HG03439 (cell line): ENCODE measurements at regions not wholly inside any gene's neighbourhood (a gene's known extent, or its start where the extent isn't known, plus 50 kb on each side); places are given as distances from the start of the nearest gene placed in this dataset.
"Not testable (repeated sequence)": the region's sequence is repeated elsewhere in the genome, so short reads cannot be mapped to it uniquely, and the experiment has no call there.

Experiments used
- ATAC-seq: cut with Tn5 transposase; IDR thresholded peaks from one replicate; pipeline ENCODE4 v1.9.1; 2021; ENCODE audit warnings: mild to moderate bottlenecking, moderate library complexity; ENCODE audit not compliant: unreplicated experiment

DNA sequence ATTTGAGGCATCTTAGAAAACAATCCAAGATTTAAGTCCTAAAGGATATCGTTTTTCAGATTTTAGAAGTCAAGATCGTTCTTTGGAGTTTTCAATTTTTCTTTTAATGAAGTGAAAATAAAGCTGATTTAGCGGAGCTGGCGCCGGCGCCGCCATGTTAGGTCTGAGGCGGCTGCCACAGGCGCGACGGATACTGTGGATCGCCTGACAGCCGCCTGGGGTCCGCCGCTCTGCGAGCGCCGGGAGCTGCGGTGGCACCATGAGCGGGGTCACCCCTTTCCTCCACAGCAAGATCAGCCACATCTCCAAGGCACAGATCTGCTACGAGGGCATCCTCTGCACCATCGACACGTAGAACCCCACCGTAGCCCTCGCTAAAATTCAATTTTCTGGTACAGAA lies 247.2 kb downstream of the GJA1 start:
- no peak for ATAC-seq

DNA sequence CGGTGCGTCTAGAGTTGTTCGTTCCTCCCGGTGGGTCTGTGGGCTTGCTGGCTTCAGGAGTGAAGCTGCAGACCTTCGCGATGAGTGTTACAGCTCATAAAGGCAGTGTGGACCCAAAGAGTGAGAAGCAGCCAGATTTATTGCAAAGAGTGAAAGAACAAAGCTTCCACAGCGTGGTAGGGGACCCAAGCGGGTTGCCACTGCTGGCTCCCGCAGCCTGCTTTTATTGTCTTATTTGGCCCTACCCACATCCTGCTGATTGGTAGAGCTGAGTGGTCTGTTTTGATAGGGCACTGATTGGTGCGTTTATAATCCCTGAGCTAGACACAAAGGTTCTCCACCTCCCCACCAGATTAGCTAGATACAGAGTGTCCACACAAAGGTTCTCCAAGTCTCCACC lies 250.4 kb downstream of the GJA1 start:
- not testable (repeated sequence) for ATAC-seq

DNA sequence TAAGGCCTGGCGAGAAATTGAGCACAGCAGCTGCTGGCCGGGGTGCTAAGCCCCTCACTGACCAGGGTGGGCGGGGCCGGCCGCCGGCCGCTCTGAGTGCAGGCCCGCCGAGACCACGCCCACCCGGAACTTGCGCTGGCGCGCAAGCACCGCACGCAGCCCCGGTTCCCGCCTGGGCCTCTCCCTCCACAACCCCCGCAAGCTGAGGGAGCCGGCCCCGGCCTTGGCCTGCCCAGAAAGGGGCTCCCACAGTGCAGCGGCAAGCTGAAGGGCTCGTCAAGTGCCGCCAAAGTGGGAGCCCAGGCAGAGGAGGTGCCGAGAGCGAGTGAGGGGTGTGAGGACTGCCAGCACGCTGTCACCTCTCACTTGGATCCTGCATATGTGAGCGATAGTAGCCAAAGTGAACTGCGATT lies 251.2 kb downstream of the GJA1 start:
- ATAC-seq: no peak

DNA sequence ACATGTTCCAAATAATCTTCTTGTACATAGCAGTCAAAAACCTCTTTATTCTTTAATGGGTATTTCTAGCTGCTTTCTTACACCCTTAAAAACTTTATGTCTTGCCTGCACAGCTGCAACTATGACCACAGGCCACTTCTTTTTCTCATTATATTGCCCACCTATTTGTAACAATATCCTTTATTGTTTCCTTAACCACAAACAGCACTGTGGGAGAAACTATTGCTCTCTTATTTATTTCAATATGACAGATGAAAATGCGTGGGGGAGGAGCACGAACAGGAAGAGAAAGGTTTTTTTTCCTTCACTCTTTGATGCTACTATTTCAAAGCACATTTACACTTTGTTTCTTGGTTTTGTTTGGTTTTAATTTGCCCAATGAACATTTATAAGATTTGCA lies 253.5 kb downstream of the GJA1 start:
- ATAC-seq: no peak

DNA sequence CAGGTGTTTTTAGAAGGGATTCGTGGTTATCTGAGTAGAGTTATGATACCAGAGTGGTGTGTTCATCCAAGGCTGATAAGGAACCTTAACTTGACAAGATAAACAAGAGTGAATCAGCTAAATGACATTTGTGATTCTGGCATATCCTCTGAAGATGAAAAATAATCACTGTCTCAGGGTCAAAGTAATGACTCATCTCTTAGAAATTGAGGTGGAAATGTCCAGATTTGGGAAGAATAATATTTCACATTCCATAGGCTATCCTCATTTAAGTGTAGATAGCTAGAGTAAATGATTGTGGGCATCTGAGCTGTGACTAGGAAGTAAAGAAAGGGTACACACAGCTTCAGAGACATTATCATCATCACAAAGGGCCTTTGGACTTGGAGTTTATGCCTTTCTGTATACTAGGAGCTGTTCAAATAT lies 255.7 kb downstream of the GJA1 start:
- no peak for ATAC-seq

DNA sequence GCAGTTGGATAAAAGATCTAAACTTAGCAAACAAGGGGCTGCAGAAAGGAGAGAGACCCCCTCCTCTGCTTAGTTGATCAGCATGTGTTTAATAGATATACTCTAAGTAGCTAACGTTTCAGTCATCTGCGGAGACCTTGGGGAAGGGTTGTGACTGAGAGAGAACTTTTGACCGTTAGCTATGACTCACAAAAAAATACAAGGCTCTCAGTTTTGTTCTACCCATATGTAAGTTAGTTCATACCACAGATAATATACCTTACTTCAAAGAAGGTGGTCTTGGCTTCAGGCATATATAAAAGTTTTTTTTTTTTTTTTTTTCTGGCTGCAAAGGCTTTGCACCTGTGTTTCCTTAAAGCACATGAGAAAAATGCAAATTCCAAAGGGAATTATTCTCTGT lies 258.9 kb downstream of the GJA1 start:
- no peak for ATAC-seq

DNA sequence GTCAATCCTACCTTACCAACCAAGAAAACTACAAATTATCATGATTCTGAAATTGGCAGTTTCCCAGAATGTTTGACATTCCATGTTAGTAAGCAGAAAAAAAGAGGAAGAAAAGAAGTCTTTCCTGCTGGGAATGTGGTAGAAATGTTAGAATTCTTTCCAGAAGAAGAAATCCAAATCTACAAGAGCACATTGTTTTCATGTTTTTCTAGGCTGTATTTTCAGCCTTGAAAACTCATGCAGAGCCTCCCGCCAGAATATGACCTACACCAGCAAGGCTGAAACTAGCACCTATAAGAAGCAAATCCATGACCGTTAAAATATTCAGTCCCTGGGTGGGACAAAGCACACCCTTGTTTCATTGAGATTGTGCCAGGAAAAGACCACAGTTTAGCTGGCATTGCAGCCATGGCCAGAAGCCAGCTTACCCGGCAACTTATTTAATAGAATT lies 259.4 kb downstream of the GJA1 start:
- ATAC-seq: no peak

DNA sequence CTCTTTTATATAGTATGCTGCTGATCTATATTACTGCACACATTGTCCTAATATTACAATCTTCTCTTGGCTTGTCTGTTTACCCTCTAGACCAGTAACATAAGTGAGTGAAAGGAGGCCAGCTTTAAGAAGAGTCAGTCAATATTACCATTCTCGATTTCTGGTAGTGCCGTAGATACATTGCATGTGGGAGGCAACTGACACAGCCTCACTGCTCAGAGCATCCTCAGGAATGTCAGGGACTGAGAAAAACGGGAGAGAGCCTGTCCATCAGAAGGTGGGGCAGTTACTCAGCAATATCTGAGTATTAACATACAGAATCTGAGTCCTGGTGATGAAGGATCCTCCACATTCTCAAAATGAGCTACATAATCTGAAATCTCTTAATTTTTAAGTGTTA lies 259.9 kb downstream of the GJA1 start:
- ATAC-seq: no peak

DNA sequence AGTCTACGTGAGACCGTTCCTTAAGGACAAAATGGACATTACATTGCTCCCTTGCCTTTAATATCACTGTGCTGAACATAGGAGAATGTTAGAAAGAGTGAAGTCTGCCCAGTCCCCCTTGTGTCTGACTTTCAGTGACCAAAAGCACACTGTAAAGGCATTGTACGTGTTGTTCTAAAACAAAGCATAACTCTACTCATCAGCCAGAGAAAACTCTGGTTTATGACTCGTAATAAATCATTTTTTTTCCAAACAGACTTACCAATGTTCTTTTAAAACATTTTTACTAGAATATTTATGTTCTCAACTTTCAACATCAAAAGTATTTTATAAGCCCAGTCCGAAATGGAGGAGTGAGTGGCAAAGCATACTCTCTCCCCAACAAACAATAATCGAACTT lies 262.5 kb downstream of the GJA1 start:
- no peak for ATAC-seq

DNA sequence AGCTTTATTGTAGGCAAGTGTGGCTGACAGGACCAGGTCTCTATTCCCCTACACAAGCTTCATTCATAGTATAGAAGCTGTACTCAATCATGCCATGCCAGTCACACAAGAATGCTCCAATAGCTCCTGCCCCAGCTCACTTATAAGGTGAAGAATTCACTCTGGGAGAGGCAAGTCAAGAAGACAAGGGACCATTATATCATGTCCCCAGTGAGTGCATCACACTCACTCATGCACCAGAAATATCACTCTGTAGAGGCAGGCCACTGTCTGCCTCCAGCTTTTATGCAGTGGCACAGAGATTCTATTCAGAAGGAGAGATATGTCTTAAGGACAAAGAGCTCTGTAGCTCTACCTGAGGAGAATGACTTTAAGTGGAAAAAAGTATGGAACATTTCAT lies 263.2 kb downstream of the GJA1 start:
- ATAC-seq: no peak

DNA sequence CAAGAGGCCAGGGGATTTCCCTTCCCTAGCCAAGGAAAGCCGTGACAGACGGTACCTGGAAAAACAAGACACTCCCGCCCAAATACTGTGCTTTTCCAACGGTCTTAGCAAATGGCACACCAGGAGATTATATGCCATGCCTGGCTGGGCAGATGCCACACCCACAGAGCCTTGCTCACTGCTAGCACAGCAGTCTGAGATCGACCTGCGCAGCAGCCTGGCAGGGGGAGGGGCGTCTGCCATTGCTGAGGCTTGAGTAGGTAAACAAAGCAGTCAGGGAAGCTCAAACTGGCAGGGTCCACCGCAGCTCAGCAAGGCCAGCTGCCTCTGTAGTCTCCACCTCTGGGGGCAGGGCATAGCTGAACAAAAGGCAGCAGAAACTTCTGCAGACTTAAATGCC lies 267.7 kb downstream of the GJA1 start:
- ATAC-seq: not testable (repeated sequence)

DNA sequence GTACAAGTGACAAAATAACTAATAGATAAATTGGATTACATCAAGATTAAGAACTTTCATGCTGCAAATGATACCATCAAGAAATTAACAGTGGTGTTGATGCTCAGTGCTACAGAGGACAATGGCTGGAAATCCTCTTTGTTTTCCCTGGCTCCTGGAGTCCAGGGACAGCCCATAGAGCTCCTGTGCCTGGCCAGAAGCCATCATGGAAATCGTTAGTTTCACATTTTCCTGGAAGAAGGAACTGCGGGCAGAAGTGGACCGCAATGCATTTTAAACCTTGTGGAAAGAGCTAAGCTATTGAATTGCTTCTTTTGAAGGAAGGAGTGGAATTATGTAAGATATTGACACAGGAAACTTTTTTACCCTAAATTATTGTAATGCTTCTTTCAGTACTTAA lies 276.0 kb downstream of the GJA1 start:
- no peak for ATAC-seq

DNA sequence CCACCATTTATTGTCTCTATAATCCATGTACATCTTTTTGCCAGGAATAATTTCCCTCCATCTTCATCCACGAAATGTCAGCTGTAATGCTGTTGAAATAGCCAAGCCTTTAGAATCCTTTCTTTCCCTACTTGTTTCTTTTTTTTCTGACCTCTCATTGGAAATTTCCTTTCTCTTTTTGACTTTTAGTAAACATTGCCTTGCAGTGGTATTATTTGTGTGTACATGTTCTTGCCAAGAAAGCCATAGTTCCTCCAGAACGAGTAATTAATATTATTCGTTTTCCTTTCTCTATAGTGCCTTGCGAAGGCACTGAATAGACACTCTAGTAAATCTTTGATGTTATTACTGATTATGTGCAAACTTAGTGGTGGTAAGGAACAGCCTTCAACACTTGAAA lies 282.2 kb downstream of the GJA1 start:
- no peak for ATAC-seq

DNA sequence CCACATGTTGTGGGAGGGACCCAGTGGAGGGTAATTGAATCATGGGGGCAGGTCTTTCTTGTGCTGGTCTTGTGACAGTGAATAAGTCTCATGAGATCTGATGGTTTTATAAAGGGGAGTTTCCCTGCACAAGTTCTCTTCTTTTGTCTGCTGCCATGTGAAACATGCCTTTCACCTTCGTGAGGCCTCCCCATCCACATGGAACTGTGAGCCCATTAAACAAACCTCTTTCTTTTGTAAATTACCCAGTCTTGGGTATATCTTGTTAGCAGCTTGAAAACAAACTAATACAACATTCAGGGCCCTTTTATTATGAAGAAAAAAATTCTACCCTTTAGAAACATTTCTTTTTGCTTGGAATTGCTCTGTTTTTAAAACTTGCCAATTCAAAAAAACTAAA lies 285.4 kb downstream of the GJA1 start:
- not testable (repeated sequence) for ATAC-seq

DNA sequence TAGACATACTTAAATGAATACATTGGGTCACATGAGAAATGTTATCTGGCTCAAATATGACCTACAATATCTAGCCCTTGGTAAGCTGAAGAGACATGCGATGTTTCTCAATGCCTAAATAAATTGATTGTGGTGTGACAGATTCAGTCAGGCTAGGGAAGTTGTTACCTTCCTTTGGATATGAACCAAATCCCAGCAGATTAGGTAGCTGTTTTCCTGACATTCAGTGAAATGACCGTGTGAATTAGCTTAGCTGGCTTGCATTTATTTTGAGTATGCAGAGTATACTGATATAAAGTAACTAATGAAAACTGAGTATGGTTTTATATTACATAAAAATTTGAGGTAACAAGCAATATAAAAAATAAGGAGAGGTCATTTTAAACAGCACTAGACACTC lies 288.2 kb downstream of the GJA1 start:
- ATAC-seq: no peak

DNA sequence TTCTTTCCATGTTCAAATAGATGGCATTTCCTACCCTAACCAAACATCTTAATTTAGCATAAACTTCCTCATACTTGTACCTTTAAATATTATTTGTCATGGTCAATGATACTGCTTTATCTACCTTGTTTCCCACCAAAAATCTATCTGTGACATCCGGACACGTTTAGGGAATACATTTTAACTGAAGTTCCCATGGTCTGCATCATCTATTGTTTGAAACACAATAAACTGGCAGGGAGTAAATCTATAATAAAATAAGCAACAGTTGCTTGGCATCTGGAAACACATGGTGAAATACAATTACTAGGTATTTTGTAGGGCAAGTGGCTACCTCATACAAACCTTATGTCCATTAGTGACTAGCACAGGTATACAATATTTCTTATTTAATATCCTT lies 289.1 kb downstream of the GJA1 start:
- no peak for ATAC-seq

DNA sequence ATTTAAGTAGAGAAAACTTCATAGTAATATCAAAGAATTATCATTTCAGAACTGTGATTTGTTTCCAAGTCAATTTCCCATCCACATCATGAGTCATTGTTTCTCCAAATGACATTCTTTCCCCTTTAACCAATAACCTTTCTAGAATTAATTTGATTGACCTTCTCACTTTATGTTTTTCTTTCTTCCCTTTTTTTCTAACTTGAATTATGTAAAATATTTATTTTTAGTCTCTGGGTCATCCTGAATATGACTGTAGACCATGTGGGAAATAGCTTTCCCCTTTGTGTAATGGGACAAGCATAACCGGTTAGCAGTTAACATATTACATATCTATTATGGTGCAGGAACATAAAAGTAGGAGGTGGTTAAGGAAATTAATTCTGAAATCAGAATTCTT lies 291.1 kb downstream of the GJA1 start:
- no peak for ATAC-seq

DNA sequence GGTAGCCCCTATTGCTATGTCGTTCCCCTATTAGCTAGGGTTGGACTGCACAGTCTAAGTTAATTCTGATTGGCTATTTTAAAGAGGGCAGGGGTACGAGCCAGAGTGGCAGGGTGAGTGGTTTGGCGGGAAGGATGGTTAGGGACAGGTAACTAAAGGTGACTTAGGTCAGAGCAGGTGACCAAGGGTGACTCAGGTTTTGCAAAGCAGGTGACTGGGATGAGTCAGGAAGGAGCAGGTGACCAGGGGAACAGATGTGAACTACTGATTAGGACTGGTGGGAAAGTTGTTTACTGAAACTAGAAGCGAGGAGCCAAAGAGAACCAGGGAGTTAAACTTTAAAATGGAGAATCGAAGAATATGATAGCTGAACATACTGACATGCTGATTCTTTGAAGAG lies 295.2 kb downstream of the GJA1 start:
- ATAC-seq: no peak

DNA sequence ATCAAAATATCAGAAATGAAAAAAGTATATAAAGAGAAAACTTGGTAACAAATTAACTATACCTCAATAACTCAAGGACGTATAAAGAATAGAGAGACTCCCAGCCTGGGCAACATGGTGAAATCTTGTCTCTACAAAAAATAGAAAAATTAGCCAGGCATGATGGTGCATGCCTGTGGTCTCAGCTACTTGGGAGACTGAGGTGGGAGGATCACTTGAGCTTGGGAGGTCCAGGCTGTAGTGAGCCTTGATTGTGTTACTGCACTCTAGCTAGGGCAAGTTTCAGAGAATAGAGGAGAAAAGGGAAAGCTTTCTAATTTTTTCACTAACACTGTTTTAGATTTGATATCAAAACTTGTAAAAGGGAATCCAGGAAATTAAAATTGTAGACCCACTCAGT lies 295.9 kb downstream of the GJA1 start:
- no peak for ATAC-seq

DNA sequence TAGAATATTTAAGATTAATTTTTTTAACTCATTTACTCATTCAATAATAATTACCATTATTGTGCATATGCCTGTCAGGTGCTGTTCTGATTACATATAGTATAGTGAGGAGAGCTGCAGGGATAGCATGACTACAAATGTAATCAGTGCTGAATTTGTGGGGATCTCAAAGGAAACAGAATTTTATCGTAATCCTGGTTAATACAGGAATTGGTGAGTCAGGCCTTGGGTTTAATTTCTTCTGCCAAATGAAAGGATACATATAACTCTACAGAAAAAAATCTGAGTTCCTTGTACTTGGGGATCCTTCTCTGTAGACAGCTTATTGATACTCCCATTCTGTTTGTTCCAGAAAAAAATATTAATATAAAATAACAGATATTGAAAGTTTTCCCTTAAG lies 297.2 kb downstream of the GJA1 start:
- ATAC-seq: no peak

DNA sequence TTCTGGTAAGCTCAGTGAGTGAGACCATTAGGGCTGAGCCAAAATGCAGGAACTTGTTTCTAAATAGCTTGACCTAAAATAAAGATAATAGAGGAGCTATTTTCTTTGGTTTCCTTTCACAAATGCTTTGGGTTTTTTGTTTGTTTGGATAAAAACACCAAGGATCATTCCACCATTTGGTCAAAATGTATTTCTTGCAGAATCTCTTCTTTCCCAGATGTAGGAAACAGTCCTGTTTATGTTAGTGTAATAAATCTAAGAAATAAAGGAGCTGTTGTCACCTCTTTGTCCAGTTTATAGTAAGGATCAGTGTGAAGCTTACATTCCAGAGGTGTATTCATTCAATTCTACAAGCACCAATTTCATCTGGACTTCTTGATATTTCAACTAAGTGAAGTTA lies 297.8 kb downstream of the GJA1 start:
- no peak for ATAC-seq

DNA sequence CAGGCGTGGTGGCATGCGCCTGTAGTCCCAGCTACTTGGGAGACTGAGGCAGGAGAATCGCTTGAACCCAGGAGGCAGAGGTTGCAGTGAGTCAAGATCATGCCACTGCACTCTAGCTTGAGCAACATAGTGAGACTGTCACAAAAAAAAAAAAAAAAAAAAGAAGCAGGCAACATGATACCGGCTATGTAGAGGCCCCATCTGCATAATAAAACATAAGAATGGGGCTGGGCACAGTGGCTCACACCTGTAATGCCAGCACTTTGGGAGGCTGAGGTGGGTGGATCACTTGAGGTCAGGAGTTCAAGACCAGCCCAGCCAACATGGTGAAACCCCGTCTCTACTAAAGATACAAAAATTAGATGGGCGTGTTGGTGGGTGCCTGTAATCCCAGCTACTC lies 304.7 kb downstream of the GJA1 start:
- ATAC-seq: not testable (repeated sequence)

DNA sequence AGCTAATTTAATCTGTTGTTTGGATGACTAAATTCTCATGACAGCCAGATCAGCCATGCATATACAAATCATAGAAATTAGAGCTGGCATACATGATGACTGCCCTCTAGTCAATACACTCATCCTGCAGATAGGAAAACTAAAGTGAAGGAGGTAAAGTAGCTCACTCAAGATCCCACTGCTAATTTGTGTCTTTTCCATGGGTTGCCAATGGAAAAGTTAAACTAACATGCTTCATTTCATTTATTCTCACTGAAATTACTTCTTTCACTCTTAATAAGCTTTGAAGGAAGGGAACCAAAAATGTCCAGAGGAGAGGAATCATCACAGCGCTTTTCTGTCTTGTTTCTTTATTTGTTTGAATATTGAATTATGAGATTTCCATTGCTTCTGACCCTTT lies 308.2 kb downstream of the GJA1 start:
- ATAC-seq: no peak

DNA sequence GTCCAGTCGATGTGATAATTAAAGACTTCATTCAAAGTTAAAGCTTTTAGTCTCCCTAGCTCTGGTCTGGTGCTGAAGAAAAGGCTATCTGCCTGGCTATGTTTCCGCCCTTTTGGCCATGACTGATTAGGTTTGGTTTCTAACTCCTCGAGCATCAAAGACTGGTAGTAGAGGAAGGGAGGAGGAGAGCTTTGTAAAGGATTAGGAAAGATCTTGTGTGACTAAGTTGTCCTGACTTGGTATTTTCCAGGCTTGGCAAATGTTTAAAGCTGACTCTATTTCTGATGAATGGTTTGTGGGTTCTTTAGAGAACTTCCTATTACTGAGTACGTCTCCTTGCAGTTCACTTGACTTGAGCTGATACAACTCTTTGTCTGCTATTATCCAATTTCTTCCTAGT lies 312.9 kb downstream of the GJA1 start:
- ATAC-seq: no peak
